D721Med (cell line): ENCODE measurements at regions not wholly inside any gene's neighbourhood (a gene's known extent, or its start where the extent isn't known, plus 50 kb on each side); places are given as distances from the start of the nearest gene placed in this dataset.
"Not testable (repeated sequence)": the region's sequence is repeated elsewhere in the genome, so short reads cannot be mapped to it uniquely, and the experiment has no call there.

Source experiments
- DNase-seq: peaks from one replicate; pipeline ENCODE4 v3.0.0; 2011; ENCODE audit warnings: low spot score; ENCODE audit not compliant: insufficient read length
- FAIRE-seq: peaks from 2 replicates; lab custom pipeline; 2011; peaks lifted over from hg19 to GRCh38; lab: Jason Lieb, UNC
- CTCF ChIP-seq: IDR thresholded peaks from 2 replicates; pipeline ENCODE4 v1.5.1; 2012; ENCODE audit warnings: mild to moderate bottlenecking, control low read depth; ENCODE audit not compliant: insufficient read depth; ENCODE audit errors: missing control alignments

DNA sequence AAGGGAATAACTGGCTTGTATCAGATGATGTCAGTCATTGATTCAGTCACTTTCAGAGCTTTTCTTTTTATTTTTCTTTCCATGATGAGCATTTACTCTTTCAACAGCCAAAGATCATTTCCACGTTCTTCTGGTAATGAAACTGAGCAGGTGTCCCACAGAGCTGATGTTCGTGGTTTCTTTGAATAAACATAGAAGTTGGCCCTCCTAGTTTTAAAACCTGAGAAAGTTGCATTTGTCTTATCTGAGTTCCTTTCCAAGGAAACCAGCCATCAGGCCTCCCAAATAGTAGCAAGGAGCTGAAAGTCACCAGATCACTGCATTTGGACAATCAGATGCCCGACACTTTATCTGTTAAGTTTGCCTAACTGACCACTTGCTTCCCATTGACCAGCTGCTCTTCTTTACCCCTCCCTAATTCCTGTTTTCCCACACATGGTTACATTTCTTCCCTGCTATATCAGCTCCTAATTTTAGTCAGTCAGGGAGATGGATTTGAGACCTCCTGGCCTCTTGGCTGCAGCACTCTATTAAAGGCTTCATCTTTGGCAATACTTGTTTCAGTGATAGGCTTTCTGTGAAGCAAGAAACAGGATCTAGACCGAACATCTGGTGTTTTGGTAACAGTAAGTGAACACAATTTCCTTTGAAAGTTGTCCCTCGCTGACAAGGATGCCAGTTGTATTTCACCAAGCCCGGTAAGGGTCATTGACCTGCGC is 420.8 kb downstream of the CHSY3 start:
- DNase-seq (no peak), FAIRE-seq (no peak)
- TF ChIP-seq CTCF, result no peak

DNA sequence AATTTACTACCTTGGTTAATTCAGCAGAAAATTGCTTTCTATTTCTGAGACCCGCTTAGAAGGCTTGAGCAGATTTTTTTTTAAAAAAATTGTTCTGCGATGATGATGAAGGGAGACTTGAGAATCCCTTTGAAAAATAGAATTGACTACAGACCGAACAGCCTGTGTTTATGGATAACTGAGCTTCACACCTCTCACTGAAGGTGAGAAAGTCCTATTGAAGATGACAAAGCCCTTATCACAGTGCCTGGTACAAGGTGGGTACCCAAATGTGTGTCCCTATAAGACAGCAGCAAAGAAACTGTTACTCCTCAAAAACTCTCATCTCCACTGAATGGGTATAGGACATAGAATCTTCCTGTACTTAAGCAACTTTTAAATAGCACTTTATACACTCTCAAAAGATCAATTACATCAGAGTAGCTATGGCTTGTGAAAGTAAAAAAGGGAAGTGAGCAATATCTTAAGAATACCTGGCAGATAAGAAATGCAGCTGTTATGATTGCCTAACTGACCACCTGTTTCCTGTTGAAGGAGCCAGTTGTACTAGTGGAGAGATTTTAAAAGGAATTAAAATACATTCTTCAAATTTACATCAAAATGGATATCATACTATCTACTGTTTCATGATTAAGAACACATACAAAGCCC is 419.7 kb downstream of the CHSY3 start:
- DNase-seq, result no peak
- no peak for FAIRE-seq
- TF ChIP-seq CTCF, result no peak

- DNase-seq (no peak), FAIRE-seq (no peak)
- TF ChIP-seq CTCF, result no peak
Measured at GRCh38 chr5:130321931-130322330, 417.7 kb downstream of the CHSY3 start.

- no peak for DNase-seq
- no peak for FAIRE-seq
- TF ChIP-seq CTCF, result no peak
Measured at GRCh38 chr5:130316971-130317680, 412.9 kb downstream of the CHSY3 start.

- FAIRE-seq, result no peak
- DNase-seq, result no peak
- no peak for TF ChIP-seq CTCF
Measured at GRCh38 chr5:130295235-130295634, 391.0 kb downstream of the CHSY3 start.

DNA sequence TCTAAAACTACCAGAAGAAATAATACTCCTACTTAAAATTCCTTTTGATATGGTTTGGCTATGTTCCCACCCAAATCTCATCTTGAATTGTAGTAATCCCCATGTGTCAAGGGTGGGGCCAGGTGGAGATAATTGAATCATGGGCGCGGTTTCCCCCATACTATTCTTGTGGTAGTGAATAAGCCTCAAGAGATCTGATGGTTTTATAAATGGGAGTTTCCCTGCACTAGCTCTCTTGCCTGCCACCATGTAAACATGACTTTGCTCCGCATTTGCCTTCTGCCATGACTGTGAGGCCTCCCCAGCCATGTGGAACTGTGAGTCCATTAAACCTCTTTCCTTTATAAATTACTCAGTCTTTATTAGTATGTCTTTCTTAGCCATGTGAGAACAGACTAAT is 390.5 kb downstream of the CHSY3 start:
- DNase-seq, result not testable (repeated sequence)

DNA sequence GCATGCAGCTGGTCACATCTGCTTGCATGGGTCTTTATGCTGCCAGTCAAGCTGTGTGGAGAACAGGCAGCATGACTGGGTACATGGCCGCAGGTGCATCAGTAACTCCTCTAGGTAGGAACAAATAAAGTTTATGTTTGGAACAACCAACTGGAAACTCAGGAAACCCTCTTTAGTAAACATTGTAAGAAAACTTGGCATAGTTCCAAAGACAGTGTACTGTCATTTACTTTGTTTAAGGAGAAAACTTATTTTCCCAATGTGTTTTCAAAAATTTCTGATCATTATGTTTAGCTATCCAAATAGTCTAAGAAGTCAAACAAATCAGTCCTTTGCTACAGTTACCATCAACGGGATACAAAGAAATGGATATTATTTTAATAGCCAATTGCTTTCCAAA is 386.0 kb downstream of the CHSY3 start:
- TF ChIP-seq CTCF, result no peak
- FAIRE-seq (no peak), DNase-seq (no peak)

More for the DNA sequence above, 390.5 kb downstream of the CHSY3 start:
- not testable (repeated sequence) for FAIRE-seq
